ENCODE measurements at regions not wholly inside any gene's neighbourhood (a gene's known extent, or its start where the extent isn't known, plus 50 kb on each side); places are given as distances from the start of the nearest gene placed in this dataset.
A peak's percentile ranks its signal among the peaks of the same experiment; 100 is the strongest.
"Not testable (repeated sequence)": the region's sequence is repeated elsewhere in the genome, so short reads cannot be mapped to it uniquely, and the experiment has no call there.

DNA sequence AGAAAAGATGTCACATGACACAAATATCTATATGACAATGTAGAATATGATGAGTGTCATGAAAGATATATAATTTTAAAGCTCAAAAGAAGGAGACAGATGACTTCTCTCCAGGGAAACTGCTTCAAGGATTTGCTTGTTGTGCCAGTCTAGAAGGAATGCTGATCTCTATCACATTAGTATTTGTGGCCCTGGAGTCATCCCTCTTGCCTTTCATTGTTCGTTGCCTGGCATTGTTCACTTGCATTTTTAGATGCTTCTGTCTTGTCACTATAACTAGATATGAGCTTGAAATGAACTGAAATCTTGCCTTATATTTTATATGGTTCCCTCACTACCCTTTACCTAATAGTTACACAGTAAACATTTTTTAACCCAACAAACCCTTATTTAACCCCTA is 207.5 kb downstream of the ZNF608 start:
- no peak for DNase-seq

DNA sequence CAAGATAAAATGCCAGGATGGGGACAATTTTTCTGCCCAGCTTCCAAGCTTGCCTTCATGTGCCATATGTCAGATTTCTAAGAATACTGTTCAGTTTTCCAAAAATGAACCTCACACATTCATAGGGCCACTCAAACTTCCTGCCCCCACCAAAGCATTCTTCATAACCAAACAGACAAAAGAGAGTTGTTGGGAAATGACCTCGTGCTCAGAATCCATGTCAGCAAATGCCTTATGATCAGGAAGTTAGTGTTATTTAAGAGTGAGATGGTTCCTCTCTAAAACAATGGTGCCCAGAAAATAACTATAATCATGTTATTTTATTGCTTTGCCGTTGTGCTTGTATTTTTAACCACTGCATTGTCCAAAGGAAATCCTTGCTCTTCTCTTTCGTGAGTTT is 208.2 kb downstream of the ZNF608 start:
- no peak for DNase-seq

DNA sequence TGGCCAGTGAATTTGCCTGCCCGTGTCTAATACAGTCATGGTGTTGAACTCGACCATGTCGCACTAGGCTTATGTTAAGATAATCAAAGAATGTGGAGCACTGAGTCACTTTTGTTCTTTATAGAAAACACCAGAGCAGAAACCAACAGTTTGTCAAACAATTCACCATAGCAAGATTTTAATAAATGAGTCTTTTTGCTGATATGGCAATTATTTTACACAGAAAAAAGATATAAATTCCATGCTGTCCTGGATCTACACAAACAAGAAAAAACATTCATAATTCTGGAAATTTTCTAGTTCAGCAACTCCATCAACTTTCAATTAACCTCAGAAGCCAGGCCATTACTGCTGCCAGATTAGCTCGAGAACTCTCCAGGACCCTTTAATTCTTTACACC is 208.9 kb downstream of the ZNF608 start:
- no peak for DNase-seq

DNA sequence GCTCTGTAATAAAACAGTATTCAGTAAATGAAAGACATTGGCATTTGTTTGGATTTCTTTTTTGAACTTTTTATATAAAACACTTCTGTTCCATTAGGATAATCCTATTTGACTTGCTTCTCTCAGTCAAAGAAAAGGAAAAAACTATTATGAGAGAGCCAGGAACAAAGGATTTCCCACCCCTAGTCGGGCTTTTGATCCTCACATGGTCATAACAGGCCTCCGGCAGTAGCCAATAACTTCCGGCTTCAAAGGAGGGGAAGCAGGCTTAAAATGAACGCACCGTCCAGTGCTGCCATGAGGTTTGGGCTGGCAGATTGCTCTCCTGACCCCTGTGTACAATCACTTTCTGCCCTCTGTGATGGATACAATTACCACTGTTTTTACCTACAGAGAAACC is 209.3 kb downstream of the ZNF608 start:
- no peak for DNase-seq

DNA sequence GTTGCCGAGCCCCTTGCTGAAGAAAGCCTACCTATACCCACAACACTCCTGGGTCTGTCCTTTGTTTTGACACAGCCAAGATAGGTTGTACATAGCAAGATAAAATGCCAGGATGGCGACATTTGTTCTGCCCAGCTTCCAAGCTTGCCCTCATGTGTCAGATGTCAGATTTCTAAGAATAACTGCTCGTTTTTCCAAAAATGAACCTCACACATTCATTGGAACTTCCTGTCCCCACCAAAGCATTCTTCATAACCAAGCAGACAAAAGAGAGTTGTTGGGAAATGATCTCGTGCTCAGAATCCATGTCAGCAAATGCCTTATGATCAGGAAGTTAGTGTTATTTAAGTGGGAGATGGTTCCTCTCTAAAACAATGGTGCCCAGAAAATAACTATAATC is 210.1 kb downstream of the ZNF608 start:
- no peak for DNase-seq

DNA sequence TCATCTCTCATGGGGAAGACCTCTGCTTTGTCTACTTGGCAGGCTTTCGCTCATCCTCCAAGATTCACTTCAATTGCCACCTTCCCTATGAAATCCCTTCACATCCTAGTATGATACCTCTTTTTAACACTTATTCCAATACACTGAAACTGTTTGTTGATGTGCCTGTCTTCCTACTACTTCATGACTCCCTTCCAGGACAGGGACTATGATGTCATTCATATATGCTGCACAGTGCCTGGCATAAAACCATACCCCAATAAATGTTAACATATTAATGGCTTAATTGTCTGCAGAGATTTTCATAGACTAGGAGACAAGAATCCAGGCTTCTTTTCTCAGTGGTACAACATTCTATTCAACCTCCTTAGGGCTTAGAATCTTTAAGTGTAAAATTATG is 215.5 kb downstream of the ZNF608 start:
- no peak for DNase-seq

DNA sequence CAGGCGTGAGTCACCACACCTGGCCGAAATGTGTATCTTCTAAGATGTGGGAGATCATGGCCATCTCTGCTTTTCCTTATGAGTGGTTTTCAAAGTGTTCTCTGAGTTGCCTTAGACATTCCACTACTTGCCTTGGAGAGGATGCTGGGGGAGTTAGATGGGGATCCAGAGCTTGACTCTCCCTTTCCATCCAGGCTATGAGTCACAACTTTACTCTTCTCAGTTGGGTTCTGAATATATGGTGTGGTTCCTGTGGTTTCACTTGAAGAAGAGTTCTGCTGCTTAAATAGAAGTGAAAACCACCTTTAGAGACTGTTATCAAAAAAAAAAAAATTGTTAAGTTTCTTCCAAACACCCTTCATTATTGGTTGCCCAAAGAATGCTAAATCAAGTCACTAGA is 217.6 kb downstream of the ZNF608 start:
- DNase-seq, result no peak

DNA sequence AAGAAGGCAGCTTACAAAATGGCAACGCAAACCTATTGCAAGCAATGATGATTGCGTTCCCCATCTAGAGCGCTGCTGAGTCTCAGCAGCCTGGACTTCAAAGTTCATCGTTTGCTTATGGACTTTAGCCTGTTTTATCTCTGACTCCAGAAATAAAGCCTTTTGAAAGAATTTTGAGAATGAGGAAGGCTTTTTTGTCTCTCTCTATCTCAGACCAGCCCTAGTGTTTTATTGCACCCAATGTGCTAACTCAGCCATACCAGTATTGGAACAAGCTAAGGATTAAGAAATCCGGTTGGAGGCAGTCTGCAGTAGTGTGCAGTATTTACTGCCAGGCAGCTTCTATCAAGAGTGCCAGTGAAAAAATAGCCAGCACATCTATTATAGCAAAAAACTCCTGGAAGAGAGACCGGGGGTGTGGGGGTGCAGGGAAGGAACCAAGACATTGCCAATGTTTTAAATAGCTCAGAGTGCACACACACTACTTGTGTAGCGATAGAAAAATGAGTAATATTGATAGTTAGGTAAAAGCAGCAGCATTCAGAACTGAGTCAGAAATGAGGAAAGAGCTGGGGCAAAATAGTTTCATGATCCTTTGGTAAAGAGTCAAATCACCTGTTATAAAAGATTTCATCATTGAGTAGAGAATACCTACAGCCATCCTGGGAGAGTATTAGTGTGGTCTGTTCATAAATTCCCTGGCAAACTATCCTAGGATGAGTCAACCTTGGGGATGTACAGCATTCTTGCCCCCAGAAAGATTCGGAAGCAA is 219.0 kb downstream of the ZNF608 start:
- DNase-seq, result no peak

DNA sequence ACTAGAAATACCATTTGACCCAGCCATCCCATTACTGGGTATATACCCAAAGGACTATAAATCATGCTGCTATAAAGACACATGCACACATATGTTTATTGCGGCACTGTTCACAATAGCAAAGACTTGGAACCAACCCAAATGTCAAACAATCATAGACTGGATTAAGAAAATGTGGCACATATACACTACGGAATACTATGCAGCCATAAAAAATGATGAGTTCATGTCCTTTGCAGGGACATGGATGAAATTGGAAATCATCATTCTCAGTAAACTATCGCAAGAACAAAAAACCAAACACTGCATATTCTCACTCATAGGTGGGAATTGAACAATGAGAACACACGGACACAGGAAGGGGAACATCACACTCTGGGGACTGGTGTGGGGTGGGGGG is 220.4 kb downstream of the ZNF608 start:
- not testable (repeated sequence) for DNase-seq

DNA sequence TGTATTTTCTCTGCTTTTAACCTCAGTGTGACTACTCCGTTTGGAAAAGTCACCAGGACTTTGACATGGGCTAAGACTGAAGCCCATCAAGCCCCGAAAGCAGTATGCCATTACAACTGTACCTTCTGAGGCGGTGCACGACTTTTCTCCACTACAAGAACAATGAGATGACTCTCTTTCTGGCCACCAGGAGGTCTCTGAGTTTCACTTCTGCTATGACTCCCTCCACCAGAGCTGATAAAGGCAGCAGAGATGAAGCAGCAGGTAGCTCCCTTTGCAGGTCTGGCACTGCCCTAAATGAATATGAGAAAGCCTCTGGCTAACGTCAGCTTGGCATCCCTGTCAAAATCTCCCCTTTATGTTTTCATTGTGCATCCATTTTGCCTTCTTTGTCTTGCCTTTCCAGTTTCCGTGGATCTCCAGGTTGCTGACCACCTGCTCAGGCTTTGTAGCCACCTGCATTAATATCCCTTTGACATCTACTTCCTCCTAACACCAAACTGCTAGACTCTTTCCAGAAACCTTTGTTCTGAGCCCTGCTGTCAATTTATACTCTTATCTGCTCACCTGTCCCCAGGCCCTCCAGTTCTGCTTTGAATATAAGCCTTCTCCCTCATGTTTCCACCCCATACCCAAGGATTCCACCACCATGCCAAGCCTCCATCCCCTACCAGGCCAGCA is 221.7 kb downstream of the ZNF608 start:
- DNase-seq, result no peak

DNA sequence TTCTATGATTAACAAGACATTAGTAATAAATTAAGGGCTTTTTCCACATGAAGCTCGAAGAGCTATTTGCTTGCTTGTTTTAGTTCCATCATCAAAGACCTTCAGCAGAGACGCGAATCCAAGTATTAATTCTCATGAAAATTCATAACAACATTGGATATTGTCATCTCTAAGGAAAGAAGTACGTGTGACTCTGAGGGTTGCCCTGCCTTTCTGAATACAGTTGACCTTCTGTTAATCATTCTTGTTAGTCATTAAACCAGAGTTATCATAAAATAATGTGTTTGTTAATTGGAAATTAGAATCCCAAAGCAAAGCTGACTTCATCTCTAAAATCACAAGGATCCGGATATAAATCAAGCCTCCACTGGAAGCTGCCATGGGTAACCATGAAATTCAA is 222.5 kb downstream of the ZNF608 start:
- no peak for DNase-seq

DNA sequence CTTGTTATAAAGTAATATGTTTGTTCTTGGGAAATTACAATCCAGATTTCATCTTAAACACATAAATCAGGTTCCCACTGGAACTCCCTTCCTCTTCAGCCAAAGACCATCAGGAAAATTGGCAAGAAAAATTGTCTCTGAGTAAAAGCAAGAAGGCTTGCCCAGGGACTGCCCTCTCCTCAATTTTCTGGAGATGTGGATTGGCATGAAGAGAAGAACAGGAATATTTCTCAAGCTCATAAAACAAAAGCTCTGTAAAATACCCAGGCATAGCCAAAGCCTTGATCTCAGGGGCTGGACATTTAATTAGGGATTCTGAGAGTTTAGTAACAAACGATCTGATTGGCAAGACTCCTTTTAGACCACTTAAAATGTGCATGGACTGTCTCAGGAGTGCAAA is 223.4 kb downstream of the ZNF608 start:
- DNase-seq, result no peak

DNA sequence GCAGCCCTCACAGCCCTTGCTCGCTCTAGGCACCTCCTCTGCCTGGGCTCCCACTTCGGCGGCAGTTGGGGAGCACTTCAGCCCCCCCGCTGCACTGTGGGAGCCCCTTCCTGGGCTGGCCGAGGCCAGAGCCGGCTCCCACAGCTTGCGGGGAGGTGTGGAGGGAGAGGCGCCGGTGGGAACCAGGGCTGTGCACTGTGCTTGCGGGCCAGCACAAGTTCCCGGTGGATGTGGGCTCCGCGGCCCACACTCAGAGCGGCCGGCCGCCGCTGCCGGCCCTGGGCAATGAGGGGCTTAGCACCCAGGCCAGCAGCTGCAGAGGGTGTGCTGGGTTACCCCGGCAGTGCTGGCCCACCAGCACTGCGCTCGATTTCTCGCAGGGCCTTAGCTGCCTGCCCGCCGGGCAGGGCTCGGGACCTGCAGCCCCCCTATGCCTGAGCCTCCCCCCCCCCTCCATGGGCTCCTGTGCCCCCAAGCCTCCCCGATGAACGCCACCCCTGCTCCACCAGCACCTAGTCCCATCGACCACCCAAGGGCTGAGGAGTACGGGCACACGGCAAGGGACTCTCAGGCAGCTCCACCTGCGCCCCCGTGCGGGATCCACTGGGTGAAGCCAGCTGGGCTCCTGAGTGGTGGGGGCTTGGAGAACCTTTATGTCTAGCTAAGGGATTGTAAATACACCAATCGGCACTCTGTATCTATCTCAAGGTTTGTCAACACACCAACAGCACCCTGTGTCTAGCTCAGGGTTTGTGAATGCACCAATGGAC is 224.8 kb downstream of the ZNF608 start:
- no peak for DNase-seq

DNA sequence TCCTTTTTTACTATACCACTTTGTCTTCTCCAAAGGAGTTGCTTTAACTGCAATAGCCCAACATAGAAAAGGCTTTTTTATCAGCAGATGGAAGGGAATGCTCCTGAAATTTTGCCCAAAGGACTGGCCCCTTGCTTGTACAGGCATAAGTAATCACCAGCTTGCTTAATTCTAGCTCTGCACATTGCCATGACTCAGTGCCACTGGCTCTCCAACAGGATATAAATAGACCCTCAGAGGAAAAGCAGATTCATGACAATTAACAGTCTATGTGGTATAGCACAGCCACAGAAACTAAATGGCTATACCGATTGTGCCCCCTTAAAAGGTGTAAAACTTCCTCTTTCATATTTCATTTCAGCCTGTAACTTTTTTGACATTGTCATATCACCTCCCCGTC is 227.0 kb downstream of the ZNF608 start:
- no peak for DNase-seq

DNA sequence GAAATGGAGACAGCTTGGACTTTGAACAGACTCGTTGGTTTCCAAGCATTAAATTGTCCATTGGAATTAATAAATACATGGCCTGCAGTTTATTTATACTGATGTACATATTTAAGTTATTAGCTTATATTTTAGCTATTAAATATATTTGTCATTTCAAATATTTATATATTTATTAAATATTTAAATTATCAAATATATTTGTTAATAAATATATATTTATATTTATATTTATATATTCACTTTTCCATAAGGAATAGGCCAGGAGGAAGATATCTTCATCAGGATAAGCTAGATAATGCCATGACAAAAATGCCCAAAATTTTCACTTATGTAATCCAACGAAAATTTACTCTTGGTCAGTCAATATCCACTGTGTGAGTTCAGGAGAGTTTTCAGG is 229.9 kb downstream of the ZNF608 start:
- no peak for DNase-seq

DNA sequence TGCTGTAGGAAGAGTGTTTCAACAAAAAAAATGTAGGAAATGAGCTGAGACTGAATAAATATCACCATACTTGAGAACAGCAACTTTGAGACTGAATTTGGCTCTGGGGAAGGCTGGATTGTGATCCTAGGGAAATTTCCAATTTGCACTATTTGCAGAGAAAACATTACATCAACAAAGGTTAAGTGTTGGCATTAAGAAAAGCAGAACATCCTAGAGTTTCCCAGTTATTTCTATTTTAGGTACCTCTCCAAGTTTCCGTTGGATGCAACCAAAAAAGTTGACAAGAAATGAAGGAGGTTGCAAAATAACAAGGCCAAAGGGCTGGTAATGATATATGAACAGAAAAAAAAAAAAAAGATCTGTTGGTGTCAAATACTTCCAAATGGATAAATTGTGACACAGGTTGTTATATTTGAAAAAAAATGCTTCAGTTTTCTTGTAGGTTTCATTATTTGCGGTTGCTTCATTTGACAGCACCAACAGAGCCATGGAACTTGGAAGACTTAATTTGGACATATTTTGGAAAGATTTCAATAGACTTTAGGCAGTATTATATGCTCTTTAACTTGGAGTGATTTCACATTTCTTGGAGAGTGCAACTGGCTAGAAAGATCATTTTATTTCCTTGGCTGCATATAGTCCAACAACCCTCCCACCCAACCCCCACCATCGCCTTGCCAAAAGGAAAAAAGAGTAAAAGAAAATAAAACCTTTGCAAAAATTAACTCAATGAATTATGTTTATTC is 230.8 kb downstream of the ZNF608 start:
- no peak for DNase-seq

DNA sequence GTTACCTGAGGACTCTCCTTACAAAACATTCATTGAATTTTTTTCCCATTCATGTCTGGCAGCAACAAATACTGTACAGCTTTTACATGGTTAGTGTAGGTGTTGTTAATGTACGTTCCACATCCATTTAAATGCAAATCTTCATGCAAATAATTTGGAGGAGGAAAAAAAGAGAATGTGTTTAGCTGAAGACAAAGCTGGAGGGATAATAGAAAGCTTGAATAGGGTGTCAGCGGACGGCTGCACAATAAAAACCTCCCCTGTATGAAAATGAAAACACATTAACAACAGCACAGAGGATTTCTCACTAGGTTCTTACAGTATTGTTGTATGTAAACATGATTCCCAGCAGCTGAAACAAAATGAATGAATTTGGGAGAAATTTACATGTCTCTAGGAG is 231.5 kb downstream of the ZNF608 start:
- no peak for DNase-seq

DNA sequence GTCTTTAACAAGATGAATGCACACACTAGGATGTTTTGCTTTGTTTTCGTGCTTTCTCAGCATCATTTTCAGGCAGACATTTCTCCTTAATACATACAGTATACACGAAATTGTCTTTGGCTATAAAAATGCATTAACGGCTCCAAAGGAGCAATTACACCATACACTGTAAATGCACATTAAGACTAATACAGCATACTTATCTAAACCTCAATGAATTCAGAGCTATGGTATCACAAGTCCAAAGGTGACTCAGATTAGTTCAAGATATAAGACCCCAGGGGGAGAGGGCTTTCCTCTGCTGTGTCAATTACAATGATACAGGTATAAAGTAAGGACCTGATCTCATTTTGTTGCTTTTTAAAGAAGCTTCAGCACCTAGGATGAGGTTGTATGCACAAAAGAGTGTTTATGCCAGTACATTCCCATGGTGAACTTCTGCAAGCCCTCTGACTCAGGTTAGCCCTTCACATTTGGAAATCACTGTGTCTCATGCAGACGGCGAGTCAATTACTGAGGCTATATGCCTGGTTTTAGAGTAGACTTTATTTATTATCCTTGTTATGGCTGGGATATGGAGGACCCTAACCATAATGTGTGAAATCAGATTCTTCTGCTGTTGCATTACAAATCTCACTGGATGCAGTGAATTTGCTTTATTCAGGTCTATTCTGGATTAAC is 233.3 kb downstream of the ZNF608 start:
- no peak for DNase-seq

DNA sequence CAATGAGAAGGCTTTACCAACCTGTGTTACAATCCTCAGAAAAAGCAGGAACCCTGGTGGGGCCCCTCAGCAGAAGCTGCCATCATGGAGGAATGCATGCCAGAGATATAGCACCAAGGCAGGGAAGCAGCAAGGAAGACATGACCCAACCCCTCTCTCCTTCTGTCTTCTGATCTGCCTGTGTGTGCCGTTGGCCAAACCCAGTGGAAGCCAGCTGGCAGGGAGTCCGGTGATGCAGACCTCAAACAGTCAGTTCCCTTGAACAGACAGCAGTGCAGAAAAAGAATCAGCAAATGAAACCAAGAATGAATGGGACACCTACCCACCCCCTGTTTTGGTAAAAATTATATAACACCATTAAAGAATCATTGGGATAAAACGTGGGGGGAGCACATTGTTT is 234.2 kb downstream of the ZNF608 start:
- no peak for DNase-seq

DNA sequence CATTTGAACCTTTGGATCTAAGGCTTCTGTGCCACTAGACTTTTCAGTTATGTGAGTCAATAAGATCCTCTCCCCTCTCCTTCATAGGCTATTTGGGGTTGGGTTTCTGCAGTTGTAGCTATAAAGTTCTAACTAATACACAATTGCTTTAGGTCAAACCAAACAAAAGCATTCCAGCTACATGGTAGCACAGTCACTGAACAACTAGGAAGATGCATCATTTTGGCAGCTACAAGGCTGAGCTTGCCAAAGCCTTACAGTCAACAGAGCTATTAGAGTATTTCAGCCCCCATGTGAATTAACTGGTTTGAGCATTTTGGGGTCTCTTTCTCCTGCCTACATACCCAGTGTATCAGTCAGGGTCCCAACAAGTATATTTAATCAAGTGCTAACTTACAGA is 234.6 kb downstream of the ZNF608 start:
- no peak for DNase-seq

DNA sequence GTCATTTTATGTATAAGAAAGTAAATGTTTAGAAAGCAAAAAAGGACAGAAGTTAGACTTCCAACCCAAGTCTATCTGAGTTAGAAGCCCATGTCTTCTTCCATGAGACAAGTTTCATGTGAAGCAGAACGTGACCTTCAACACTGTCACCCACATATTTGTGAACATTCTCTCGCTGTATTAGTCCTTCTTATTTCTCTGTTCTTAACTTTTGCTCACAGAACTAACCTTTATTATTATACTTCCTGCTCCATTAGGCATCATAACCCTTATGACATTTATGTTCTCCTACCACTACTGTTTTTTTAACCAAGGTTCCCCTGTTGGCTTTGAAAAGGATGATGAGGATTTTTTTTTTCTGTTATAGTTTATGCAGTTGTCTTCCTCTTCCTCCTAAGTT is 238.8 kb downstream of the ZNF608 start:
- no peak for DNase-seq

DNA sequence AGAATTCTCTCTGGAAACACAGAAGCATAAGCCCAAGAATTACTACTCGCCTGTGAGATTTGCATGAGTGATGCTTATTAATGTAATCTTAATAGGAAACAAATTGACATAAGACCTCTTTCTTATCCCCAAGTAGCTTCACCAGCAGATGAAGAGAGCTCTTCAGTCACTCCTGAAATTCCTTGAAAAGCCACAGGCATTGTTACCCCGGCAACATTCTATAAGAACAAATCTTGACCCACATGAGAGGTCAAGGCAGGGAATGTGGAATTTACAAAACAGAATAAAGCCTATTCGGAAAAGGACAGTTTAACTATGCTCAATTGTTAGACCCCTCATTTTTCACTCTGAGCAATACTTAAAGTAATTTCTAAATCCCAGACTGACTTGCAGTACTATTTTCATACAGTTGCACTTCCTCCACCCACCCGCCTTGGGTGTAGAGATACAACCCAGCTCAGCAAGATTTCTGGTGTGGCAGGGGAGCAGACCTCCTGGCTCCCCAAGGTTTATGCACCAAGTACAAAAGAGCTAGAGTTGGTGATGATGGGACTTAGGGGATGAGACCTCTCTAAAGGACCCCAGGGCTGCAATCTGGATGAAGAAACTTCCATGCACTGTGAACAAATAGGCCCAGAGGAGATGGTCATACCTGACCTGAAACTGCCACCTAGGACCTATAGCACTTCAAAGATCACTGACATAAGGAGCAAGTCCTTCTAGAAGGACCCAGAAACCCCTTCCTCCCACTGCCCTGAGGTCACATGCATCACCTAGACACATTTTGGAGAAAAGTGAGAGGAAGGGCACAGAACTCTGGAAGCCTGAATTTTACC is 242.1 kb downstream of the ZNF608 start:
- DNase-seq, result peak in 1 of 2 experiments; percentile 22
